SK-N-SH (cell line): ENCODE measurements at regions not wholly inside any gene's neighbourhood (a gene's known extent, or its start where the extent isn't known, plus 50 kb on each side); places are given as distances from the start of the nearest gene placed in this dataset.

Experiments
- CTCF ChIA-PET: fragments of 300-600, 350-600 bp; formaldehyde crosslinking; extraction: SDS; loops from one replicate; lab custom pipeline; 2021; lab: Yijun Ruan, JAX
- POLR2A ChIA-PET: fragments of 350-600 bp; sonication (Branson Sonifier 250); formaldehyde crosslinking; extraction: SDS; loops from one replicate; lab custom pipeline; 2020; ENCODE audit warnings: antibody characterized with exemption, inconsistent platforms; lab: Yijun Ruan, JAX
- DNase-seq: peaks from one replicate; pipeline ENCODE4 v3.0.0; 2012
- H2AFZ ChIP-seq: fragments of 200-600 bp; sonication (generic); 2 replicates; pipeline ENCODE4 v1.8.1; 2016; ENCODE audit warnings: antibody characterized with exemption, mild to moderate bottlenecking, low read depth
- H3F3A ChIP-seq: fragments of 200-600 bp; sonication (generic); replicated peaks from 2 replicates; pipeline ENCODE3; 2016; ENCODE audit warnings: antibody characterized with exemption, mild to moderate bottlenecking; ENCODE audit not compliant: insufficient read depth
- H3K27ac ChIP-seq, 2 experiments: fragments of 200-500 bp in 1 of 2; fragments of 200-600 bp in 1 of 2; sonication (Bioruptor generic) in 1 of 2; sonication (generic), shearing (Covaris generic) in 1 of 2; 2 replicates each; pipeline versions ENCODE4 v1.5.1 to v1.6.1; 2014 to 2016; ENCODE audit warnings: low read depth in 2 of 2, inconsistent platforms in 1 of 2, low read length in 1 of 2, mild to moderate bottlenecking in 1 of 2, mixed read lengths in 1 of 2
- H3K27me3 ChIP-seq: fragments of 200-600 bp; sonication (generic), shearing (Covaris generic); 2 replicates; pipeline ENCODE4 v1.6.1; 2016; ENCODE audit warnings: mixed run types; ENCODE audit not compliant: insufficient read depth
- H3K36me3 ChIP-seq, 2 experiments: fragments of 200-500 bp in 1 of 2; fragments of 200-600 bp in 1 of 2; sonication (Bioruptor generic) in 1 of 2; sonication (generic) in 1 of 2; replicated peaks in 1 of 2; 2 replicates each; pipeline versions ENCODE3 to v1.5.1; 2014 to 2016; ENCODE audit warnings: low read length in 1 of 2, mild to moderate bottlenecking in 1 of 2; ENCODE audit not compliant: insufficient read depth in 2 of 2, control insufficient read depth in 1 of 2
- H3K4me1 ChIP-seq, 2 experiments: fragments of 200-500 bp in 1 of 2; fragments of 200-600 bp in 1 of 2; sonication (Bioruptor generic) in 1 of 2; sonication (generic), shearing (Covaris generic) in 1 of 2; 2 replicates each; pipeline versions ENCODE4 v1.5.1 to v1.6.1; 2014 to 2016; ENCODE audit warnings: low read depth in 1 of 2, low read length in 1 of 2, mixed run types in 1 of 2; ENCODE audit not compliant: insufficient read depth in 2 of 2, control insufficient read depth in 1 of 2
- H3K4me2 ChIP-seq: fragments of 200-600 bp; sonication (generic), shearing (Covaris generic); 2 replicates; pipeline ENCODE4 v1.6.1; 2017; ENCODE audit warnings: mixed run types
- H3K4me3 ChIP-seq, 2 experiments: fragments of 200-500 bp in 1 of 2; fragments of 200-600 bp in 1 of 2; sonication (Bioruptor generic) in 1 of 2; sonication (generic), shearing (Covaris generic) in 1 of 2; 2 replicates each; pipeline versions ENCODE4 v1.5.1 to v1.8.1; 2014 to 2016; ENCODE audit warnings: low read depth in 2 of 2, inconsistent platforms in 1 of 2, low read length in 1 of 2, mild to moderate bottlenecking in 1 of 2, mixed read lengths in 1 of 2, moderate library complexity in 1 of 2
- H3K79me2 ChIP-seq: fragments of 200-600 bp; sonication (generic); 2 replicates; pipeline ENCODE4 v1.8.1; 2017; ENCODE audit warnings: mild to moderate bottlenecking; ENCODE audit not compliant: insufficient read depth
- H3K9ac ChIP-seq: fragments of 200-600 bp; sonication (generic); 2 replicates; pipeline ENCODE4 v1.6.1; 2017; ENCODE audit warnings: mixed run types
- H3K9me2 ChIP-seq: fragments of 200-600 bp; sonication (generic); 2 replicates; pipeline ENCODE4 v1.6.1; 2017; ENCODE audit warnings: mixed run types
- H3K9me3 ChIP-seq: fragments of 200-600 bp; sonication (generic); 2 replicates; pipeline ENCODE4 v1.6.1; 2017; ENCODE audit warnings: mixed run types, mild to moderate bottlenecking, moderate library complexity
- H4K20me1 ChIP-seq: fragments of 200-600 bp; sonication (generic); 2 replicates; pipeline ENCODE4 v1.6.1; 2017; ENCODE audit warnings: mild to moderate bottlenecking, mixed run types; ENCODE audit not compliant: insufficient read depth
- CHD2 ChIP-seq: fragments of 150-350 bp; IDR thresholded peaks from 2 replicates; pipeline ENCODE4 v1.6.1; 2018; ENCODE audit warnings: low read length; ENCODE audit not compliant: partially characterized antibody
- CTCF ChIP-seq: fragments of 200-600 bp; sonication (generic); IDR thresholded peaks from 2 replicates; pipeline ENCODE4 v1.6.1; 2017; ENCODE audit warnings: antibody characterized with exemption, mild to moderate bottlenecking, moderate library complexity
- POLR2AphosphoS5 ChIP-seq: IDR thresholded peaks from 2 replicates; pipeline ENCODE4 v1.6.1; 2012; ENCODE audit warnings: low read depth, low read length
- TCF12 ChIP-seq: IDR thresholded peaks from 2 replicates; pipeline ENCODE4 v1.4.0; 2012
- WGBS: methylation state at CpG from one replicate; pipeline ENCODE4 v1.1.6; 2017; ENCODE audit warnings: low lambda C conversion rate; 5-methylcytosine and 5-hydroxymethylcytosine counted together
- TF ChIP-seq, protein P1 (sequence below): fragments of 150-350 bp; IDR thresholded peaks from 2 replicates; pipeline ENCODE4 v1.6.1; 2017; ENCODE audit warnings: antibody characterized with exemption, low read length, low read depth, borderline replicate concordance

DNA sequence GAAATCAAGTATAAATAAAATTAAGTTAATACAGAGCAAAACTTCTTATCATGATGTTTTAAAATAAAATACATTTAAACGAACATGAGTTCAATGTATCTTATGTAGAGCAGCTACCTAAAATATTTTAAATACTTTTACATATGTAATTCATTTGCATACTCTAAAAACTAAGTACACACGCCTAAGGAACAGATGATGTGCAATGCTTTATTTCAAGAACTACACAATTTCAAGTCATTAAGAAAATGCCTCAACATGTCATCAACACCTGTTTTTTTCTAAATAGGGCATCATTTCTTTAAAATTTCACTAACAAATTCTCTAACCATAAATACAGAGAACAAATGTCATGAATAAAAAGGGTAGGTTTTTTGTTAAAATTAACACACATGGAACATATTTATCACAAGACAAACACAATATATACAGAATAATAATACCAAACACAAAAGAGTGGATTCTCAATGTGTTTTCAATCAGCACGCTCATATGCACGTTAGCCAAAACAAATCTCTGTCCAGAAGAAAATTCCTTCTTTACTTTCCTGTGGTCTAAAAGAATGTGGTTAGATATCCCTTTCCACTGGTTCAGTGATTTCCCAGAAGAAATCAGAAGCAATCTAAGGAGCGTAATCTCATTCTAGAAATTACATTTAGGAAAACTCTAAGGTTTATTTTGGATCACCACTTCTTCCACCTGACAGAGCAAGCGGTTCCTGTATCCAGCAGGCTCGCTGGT is 73.0 kb upstream of the PFKP start:
- no peaks in the 10 kb centered on the region; a peak in 1 of 4 replicates for H3K4me1 ChIP-seq
- no peak overlapping the region for H2AFZ ChIP-seq
- no peak overlapping the region for H3K27ac ChIP-seq
- H3K27me3 ChIP-seq, result no peaks in the 10 kb centered on the region; the same call in 1 of the 2 replicates
- no peaks in the 10 kb centered on the region for H3K9me2 ChIP-seq
- no peaks in the 10 kb centered on the region for H3K36me3 ChIP-seq
- H3F3A ChIP-seq, result peaks cover 8% of the 10 kb centered on the region
- H3K4me2 ChIP-seq, result no peak overlapping the region
- DNase-seq, result no peak
- POLR2A ChIA-PET, result no interaction called here
- H4K20me1 ChIP-seq, result no peaks in the 10 kb centered on the region
- WGBS, result 58% methylated on average over 7 of the region's 7 CpGs
- 0 out of 2 replicates have a peak, but pooled peaks have one; percentile 10 for TF ChIP-seq TCF12
- TF ChIP-seq POLR2AphosphoS5, result no peak
- H3K4me3 ChIP-seq, result no peak overlapping the region
- H3K9me3 ChIP-seq, result no peaks in the 10 kb centered on the region
- H3K79me2 ChIP-seq, result no peaks in the 10 kb centered on the region
- H3K9ac ChIP-seq, result no peak overlapping the region
- CTCF ChIA-PET, result interaction anchor here (0.8 to 1.3 kb wide), 2 partner anchors 9 to 49 kb away, joined by 4 to 5 read pairs; no protein-coding TSS in a partner anchor

DNA sequence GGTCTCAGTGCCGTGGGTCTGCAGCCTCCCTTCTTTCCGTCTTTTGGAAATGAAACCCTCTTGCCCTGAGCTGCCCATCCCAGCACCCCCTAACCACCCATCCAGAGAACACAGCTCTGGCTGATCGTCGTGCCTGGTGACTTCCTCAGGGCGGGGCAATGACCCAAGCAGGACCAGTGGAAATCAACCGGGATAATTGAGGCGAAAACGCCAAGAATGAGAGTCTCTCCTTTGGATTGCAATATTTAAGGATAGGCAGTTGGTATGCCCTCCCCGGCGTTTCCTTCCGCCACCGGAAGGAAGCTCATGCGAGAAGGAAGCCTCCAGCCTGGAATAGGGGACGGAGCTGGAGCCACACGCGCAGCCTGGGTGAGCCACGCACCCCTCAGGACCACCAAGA is 73.7 kb upstream of the PFKP start:
- Histone ChIP-seq H3K4me2 (no peak overlapping the region), H2AFZ (no peak overlapping the region), H3K27ac (no peak overlapping the region), H4K20me1 (no peaks in the 10 kb centered on the region), H3K36me3 (no peaks in the 10 kb centered on the region), H3K27me3 (no peaks in the 10 kb centered on the region), H3K4me3 (no peak overlapping the region), H3K9ac (no peak overlapping the region), H3K79me2 (no peaks in the 10 kb centered on the region), H3K9me2 (no peaks in the 10 kb centered on the region), H3K4me1 (no peaks in the 10 kb centered on the region; a peak in 1 of 4 replicates), H3F3A (peaks cover 8% of the 10 kb centered on the region), H3K9me3 (no peaks in the 10 kb centered on the region)
- 82% methylated on average over 17 of the region's 17 CpGs for WGBS
- TF ChIP-seq, protein P1, sequence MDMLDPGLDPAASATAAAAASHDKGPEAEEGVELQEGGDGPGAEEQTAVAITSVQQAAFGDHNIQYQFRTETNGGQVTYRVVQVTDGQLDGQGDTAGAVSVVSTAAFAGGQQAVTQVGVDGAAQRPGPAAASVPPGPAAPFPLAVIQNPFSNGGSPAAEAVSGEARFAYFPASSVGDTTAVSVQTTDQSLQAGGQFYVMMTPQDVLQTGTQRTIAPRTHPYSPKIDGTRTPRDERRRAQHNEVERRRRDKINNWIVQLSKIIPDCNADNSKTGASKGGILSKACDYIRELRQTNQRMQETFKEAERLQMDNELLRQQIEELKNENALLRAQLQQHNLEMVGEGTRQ, result no peak
- ChIA-PET POLR2A (no interaction called here), CTCF (interaction anchor here (0.6 to 1.3 kb wide), 2 partner anchors 9 to 1170 kb away, joined by 3 to 5 read pairs; no protein-coding TSS in a partner anchor)
- DNase-seq, result no peak

DNA sequence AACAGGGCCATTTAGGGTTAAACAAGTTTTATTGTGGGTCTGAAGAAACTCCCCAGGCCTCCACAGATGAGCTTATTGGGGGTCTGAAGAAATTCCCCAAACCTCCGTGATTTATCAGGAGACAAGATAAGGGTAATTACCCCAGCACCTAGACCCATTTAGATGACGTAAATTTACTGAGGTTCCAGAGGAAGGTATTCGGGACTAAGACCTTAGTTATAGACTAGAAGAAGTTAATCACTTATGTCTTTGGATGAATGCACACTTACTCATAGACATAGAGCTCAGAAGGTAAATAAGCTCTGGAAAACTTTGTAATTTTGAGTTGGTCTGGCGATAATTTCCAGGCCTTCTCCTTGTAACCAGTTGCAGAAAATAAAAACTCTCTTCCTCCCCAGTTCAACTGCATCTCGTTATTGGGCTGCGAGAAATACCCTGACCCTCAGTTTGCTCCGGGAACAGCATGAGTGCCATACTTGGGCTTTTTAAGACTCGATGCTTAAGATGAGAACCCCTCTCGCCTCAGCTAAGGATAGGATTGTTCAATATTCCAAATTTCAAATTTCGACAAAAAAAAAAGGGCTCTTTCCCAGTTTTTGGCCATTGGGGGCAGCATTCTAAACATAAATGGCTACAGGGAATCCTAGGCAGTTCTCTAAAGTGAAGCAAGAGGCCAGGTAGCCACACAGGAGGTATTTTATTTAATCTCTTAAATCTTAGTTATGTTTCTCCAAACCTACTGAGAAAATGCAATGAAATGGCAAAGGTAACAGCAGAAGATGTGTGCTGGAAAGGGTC is 74.7 kb upstream of the PFKP start:
- Histone ChIP-seq H2AFZ (no peak overlapping the region), H3K4me1 (no peaks in the 10 kb centered on the region; a peak in 1 of 4 replicates), H3K79me2 (no peaks in the 10 kb centered on the region), H3K9me2 (no peaks in the 10 kb centered on the region), H3K9ac (no peak overlapping the region), H4K20me1 (no peaks in the 10 kb centered on the region), H3K27me3 (no peaks in the 10 kb centered on the region), H3K36me3 (no peaks in the 10 kb centered on the region), H3F3A (peaks cover 8% of the 10 kb centered on the region), H3K4me3 (no peak overlapping the region), H3K9me3 (no peaks in the 10 kb centered on the region), H3K27ac (no peak overlapping the region), H3K4me2 (no peak overlapping the region)
- CTCF ChIA-PET, result interaction anchor here (0.7 to 1.1 kb wide), 4 partner anchors 16 to 54 kb away, joined by 3 to 4 read pairs (median 3); no protein-coding TSS in a partner anchor
- POLR2A ChIA-PET, result no interaction called here
- 60% methylated on average over 10 of the region's 10 CpGs for WGBS
- DNase-seq, result no peak
- TF ChIP-seq CTCF (peak; percentile 44), CHD2 (no peak)
